ENCODE measurements at regions not wholly inside any gene's neighbourhood (a gene's known extent, or its start where the extent isn't known, plus 50 kb on each side); places are given as distances from the start of the nearest gene placed in this dataset.
"Not testable (repeated sequence)": the region's sequence is repeated elsewhere in the genome, so short reads cannot be mapped to it uniquely, and the experiment has no call there.

GRCh38 chr17:27066315-27066714 is 227.6 kb upstream of the WSB1 start:
- no peak for DNase-seq

GRCh38 chr17:27069842-27070508 is 223.9 kb upstream of the WSB1 start:
- no peak for DNase-seq

- DNase-seq: no peak
These were observed 223.1 kb upstream of the WSB1 start for GRCh38 chr17:27070836-27071235.

GRCh38 chr17:27072885-27073284 is 221.0 kb upstream of the WSB1 start:
- DNase-seq: no peak

GRCh38 chr17:27076814-27077213 is 217.1 kb upstream of the WSB1 start:
- DNase-seq: no peak

- DNase-seq: no peak
These were observed 215.6 kb upstream of the WSB1 start for GRCh38 chr17:27078296-27078695.

GRCh38 chr17:27079660-27080059 is 214.3 kb upstream of the WSB1 start:
- no peak for DNase-seq

GRCh38 chr17:27081002-27081638 is 212.8 kb upstream of the WSB1 start:
- no peak for DNase-seq

GRCh38 chr17:27082023-27082774 is 211.7 kb upstream of the WSB1 start:
- DNase-seq: no peak

- DNase-seq: no peak
These were observed 211.1 kb upstream of the WSB1 start for GRCh38 chr17:27082775-27083154.

GRCh38 chr17:27083408-27084185 is 210.3 kb upstream of the WSB1 start:
- no peak for DNase-seq

GRCh38 chr17:27085517-27085916 is 208.4 kb upstream of the WSB1 start:
- DNase-seq: no peak

GRCh38 chr17:27086526-27086925 is 207.4 kb upstream of the WSB1 start:
- DNase-seq: no peak

GRCh38 chr17:27087935-27088766 is 205.8 kb upstream of the WSB1 start:
- DNase-seq: no peak

GRCh38 chr17:27088767-27089078 is 205.2 kb upstream of the WSB1 start:
- DNase-seq: no peak

- DNase-seq: not testable (repeated sequence)
These were observed 204.6 kb upstream of the WSB1 start for GRCh38 chr17:27089079-27089928.

GRCh38 chr17:27089929-27090247 is 204.0 kb upstream of the WSB1 start:
- DNase-seq: no peak

GRCh38 chr17:27090450-27091042 is 203.4 kb upstream of the WSB1 start:
- DNase-seq: not testable (repeated sequence)

- DNase-seq: no peak
These were observed 202.8 kb upstream of the WSB1 start for GRCh38 chr17:27091043-27091497.

- DNase-seq: not testable (repeated sequence)
These were observed 199.7 kb upstream of the WSB1 start for GRCh38 chr17:27094179-27094578.

GRCh38 chr17:27095821-27096220 is 198.1 kb upstream of the WSB1 start:
- not testable (repeated sequence) for DNase-seq

Measured in kidney glomerular epithelial cell (primary cell).